ENCODE measurements at regions not wholly inside any gene's neighbourhood (a gene's known extent, or its start where the extent isn't known, plus 50 kb on each side); places are given as distances from the start of the nearest gene placed in this dataset.

DNA sequence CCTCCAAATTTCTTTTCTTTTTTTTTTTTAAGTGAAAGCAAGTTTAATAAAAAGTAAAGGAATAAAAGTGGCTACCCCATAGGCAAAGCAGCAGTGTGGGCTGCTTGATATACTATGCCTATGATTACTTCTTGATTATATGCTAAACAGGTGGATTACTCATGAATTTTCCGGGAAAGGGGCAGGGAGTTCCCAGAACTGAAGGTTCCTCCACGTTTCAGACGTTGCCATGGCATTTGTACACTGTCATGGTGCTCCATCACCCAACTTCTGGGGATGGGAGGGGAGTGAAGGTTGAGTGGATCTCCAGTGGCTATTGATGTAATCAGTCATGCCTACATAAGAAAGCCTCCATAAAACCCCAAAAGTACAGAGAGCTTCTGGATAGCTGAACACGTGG is 176.2 kb downstream of the CYP26B1 start:
- Mint-ChIP-seq H3K4me3 (ENCODE audit: unreplicated experiment) (no peak overlapping the region), H3K27ac (ENCODE audit: unreplicated experiment) (no peak overlapping the region), H3K36me3 (ENCODE audit: low read depth) (no peaks in the 10 kb centered on the region), H3K4me1 (ENCODE audit: low read depth) (no peaks in the 10 kb centered on the region), H3K27me3 (ENCODE audit: low read depth) (peaks cover 56% of the 10 kb centered on the region), H3K9me3 (ENCODE audit: low read depth) (no peaks in the 10 kb centered on the region)
- no peak for DNase-seq (ENCODE audit: low spot score)
- TF ChIP-seq, protein P1, sequence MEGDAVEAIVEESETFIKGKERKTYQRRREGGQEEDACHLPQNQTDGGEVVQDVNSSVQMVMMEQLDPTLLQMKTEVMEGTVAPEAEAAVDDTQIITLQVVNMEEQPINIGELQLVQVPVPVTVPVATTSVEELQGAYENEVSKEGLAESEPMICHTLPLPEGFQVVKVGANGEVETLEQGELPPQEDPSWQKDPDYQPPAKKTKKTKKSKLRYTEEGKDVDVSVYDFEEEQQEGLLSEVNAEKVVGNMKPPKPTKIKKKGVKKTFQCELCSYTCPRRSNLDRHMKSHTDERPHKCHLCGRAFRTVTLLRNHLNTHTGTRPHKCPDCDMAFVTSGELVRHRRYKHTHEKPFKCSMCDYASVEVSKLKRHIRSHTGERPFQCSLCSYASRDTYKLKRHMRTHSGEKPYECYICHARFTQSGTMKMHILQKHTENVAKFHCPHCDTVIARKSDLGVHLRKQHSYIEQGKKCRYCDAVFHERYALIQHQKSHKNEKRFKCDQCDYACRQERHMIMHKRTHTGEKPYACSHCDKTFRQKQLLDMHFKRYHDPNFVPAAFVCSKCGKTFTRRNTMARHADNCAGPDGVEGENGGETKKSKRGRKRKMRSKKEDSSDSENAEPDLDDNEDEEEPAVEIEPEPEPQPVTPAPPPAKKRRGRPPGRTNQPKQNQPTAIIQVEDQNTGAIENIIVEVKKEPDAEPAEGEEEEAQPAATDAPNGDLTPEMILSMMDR (IDR thresholded peaks at IDR 0.05), result no peak

DNA sequence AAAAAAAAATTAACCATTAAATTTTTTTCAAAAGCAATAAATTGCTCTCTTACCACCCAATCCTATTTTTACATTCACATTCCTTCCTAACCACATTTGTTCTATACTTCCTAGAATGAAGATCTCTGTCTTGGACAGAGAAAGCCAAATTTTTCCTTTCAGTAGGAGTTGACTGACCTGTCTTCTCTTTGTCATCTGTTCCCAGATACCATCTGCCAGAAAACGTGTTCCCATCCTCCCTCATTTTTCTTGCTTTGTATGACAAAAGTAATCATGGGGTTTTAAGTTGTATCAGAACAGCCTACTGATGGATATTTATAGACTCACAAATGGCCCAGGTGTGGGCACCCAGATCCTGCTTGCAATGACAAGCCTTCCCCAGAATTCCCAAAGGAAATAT is 182.1 kb downstream of the CYP26B1 start:
- Mint-ChIP-seq H3K4me1 (ENCODE audit: low read depth) (no peaks in the 10 kb centered on the region), H3K36me3 (ENCODE audit: low read depth) (no peaks in the 10 kb centered on the region), H3K27ac (ENCODE audit: unreplicated experiment) (no peak overlapping the region), H3K27me3 (ENCODE audit: low read depth) (peaks cover 26% of the 10 kb centered on the region), H3K4me3 (ENCODE audit: unreplicated experiment) (no peak overlapping the region), H3K9me3 (ENCODE audit: low read depth) (no peaks in the 10 kb centered on the region)
- DNase-seq (ENCODE audit: low spot score), result no peak
- TF ChIP-seq, protein P1 (IDR thresholded peaks at IDR 0.05), result no peak

DNA sequence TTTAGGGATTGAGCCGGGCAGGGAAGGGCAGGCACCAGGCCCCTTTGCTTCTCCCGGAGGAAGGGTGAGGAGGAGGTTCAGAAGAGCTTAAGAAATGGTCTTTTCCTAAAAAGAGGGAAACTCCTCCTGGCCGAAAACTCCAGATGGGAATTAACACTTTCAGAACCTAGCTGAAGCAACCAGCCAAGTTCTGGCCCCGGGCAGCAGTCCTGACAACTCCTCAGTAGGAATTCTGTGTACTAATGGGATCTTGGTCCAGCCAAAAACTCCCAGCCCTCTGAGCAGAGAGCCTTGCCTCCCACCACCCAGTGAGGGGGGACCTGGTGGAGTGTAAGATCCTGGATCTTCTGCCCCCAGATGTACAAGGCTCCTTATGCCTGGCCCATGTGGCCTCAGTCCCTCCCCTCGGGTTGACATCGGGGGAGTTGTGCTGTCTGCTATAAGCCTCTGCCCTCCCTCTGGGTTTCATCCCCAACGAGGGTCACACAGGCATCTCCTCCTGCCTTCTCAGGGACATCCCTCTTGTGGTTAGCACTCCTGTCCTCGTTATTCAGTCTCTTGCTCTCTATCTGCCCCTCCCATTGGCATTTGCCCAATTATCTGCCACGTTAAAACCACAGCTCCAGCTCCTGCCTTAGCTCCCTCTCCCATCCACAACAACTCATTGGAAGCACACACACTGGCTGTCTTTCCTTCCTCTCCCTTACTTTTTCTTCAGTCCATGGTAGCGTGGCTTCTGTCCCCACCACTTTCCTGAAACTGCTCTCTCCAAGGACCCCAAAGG is 184.6 kb downstream of the CYP26B1 start:
- no peak for DNase-seq (ENCODE audit: low spot score)
- Mint-ChIP-seq H3K9me3 (ENCODE audit: low read depth) (peaks cover 17% of the 10 kb centered on the region), H3K4me1 (ENCODE audit: low read depth) (no peaks in the 10 kb centered on the region), H3K36me3 (ENCODE audit: low read depth) (peaks cover 5% of the 10 kb centered on the region), H3K27ac (ENCODE audit: unreplicated experiment) (no peak overlapping the region), H3K4me3 (ENCODE audit: unreplicated experiment) (no peak overlapping the region), H3K27me3 (ENCODE audit: low read depth) (peaks cover 10% of the 10 kb centered on the region)
- TF ChIP-seq, protein P1 (IDR thresholded peaks at IDR 0.05), result no peak

DNA sequence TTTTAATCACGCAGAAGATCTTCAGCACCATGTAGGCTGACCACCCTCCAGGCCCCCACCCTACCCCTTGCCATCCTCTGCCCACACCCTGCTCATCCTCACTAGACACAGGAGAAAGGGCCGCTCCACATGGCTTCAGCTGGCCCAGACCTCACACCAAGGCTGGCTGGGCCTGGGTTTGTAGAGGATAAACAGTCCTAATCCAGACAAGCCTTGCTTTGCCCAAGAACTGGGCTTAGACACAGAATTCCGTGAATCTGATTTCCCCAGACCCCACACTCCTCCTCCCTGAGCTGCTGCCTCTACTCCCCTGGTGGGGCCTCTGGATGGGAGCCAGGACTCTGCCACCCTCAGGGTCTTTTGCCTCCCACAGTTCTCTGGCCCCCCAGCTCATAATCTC is 185.3 kb downstream of the CYP26B1 start:
- TF ChIP-seq, protein P1 (IDR thresholded peaks at IDR 0.05), result no peak
- no peaks in the 10 kb centered on the region for H3K4me1 Mint-ChIP-seq (ENCODE audit: low read depth)
- DNase-seq (ENCODE audit: low spot score), result no peak
- peaks cover 24% of the 10 kb centered on the region for H3K9me3 Mint-ChIP-seq (ENCODE audit: low read depth)
- no peak overlapping the region for H3K4me3 Mint-ChIP-seq (ENCODE audit: unreplicated experiment)
- H3K27ac Mint-ChIP-seq (ENCODE audit: unreplicated experiment), result no peak overlapping the region
- H3K27me3 Mint-ChIP-seq (ENCODE audit: low read depth), result peaks cover 6% of the 10 kb centered on the region
- peaks cover 8% of the 10 kb centered on the region for H3K36me3 Mint-ChIP-seq (ENCODE audit: low read depth)

DNA sequence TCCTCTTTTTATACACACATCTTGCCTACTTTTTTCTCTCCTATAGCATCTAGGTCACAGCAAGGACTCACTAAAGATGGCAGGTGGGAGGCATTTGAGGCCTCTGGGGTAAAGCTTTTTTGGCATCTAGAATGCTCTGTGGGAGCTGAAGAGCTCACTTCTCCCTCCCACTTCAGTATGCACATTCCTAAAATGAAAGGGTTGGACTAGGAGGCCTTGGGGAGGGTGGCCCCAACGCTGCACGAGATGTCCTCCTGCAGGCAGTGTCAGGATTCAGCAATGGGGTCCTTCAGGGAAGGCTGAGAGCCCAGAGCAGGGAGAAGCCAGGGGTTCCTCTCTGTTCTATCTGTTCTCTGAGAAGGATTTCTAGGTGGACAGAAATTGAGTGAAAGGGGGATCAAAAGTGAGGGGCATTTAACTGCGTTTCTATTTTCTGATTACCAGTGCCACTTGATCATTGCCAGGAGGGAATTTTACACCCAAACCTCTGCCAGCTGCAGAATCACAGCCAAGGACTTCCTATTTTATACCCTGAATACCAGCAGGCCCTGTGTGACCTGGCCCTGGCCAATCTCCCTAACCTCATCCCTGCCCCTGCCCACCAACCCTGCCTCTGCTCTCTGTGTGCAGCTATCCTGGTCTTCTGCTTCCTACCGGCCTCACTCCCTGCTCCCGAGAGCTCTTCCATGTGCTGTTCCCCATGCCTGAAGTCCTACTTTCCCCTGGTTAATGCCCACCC is 186.2 kb downstream of the CYP26B1 start:
- Mint-ChIP-seq H3K27me3 (ENCODE audit: low read depth) (no peaks in the 10 kb centered on the region), H3K27ac (ENCODE audit: unreplicated experiment) (no peak overlapping the region), H3K4me1 (ENCODE audit: low read depth) (no peaks in the 10 kb centered on the region), H3K9me3 (ENCODE audit: low read depth) (peaks cover 33% of the 10 kb centered on the region), H3K4me3 (ENCODE audit: unreplicated experiment) (no peak overlapping the region), H3K36me3 (ENCODE audit: low read depth) (peaks cover 14% of the 10 kb centered on the region)
- TF ChIP-seq, protein P1 (IDR thresholded peaks at IDR 0.05), result no peak
- DNase-seq (ENCODE audit: low spot score), result no peak
